ENCODE measurements at regions not wholly inside any gene's neighbourhood (a gene's known extent, or its start where the extent isn't known, plus 50 kb on each side); places are given as distances from the start of the nearest gene placed in this dataset.

DNA sequence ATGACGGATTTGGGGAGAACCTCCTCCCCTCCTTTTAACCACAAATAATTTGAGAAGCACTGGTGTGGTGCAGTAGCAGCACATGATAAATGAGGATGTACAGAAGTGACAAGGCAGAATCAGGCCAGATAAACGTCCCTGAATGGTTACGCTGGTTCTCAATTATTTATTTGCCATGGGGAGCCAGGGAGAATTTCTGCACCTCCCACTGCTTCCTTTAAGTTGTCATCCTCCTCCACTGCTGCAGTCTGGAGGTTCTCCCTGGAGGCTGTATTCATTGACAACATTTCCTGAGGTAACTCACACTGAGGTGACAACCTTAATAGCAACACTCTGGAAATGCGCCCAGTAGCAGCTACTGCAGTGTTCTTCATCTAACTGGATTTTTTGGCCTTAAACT lies 308.9 kb upstream of the SLITRK1 start:
- intact Hi-C loops (cut with DNase I), result no loop called here
- Histone ChIP-seq H3K4me3 (no peak overlapping the region), H3K9me3 (peaks cover 0 to 23% (median 0%) of the 10 kb centered on the region in 11 donors), H3K4me1 (no peaks in the 10 kb centered on the region), H3K27me3 (no peaks in the 10 kb centered on the region), H3K27ac (no peak overlapping the region), H3K36me3 (no peaks in the 10 kb centered on the region)
- ATAC-seq (no peak), DNase-seq (no peak)
- TF ChIP-seq, protein P1, sequence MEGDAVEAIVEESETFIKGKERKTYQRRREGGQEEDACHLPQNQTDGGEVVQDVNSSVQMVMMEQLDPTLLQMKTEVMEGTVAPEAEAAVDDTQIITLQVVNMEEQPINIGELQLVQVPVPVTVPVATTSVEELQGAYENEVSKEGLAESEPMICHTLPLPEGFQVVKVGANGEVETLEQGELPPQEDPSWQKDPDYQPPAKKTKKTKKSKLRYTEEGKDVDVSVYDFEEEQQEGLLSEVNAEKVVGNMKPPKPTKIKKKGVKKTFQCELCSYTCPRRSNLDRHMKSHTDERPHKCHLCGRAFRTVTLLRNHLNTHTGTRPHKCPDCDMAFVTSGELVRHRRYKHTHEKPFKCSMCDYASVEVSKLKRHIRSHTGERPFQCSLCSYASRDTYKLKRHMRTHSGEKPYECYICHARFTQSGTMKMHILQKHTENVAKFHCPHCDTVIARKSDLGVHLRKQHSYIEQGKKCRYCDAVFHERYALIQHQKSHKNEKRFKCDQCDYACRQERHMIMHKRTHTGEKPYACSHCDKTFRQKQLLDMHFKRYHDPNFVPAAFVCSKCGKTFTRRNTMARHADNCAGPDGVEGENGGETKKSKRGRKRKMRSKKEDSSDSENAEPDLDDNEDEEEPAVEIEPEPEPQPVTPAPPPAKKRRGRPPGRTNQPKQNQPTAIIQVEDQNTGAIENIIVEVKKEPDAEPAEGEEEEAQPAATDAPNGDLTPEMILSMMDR (IDR thresholded peaks at IDR 0.05), result no peak
- WGBS, 2 donors, result 58 to 61% methylated on average over 4 of the region's 4 CpGs

DNA sequence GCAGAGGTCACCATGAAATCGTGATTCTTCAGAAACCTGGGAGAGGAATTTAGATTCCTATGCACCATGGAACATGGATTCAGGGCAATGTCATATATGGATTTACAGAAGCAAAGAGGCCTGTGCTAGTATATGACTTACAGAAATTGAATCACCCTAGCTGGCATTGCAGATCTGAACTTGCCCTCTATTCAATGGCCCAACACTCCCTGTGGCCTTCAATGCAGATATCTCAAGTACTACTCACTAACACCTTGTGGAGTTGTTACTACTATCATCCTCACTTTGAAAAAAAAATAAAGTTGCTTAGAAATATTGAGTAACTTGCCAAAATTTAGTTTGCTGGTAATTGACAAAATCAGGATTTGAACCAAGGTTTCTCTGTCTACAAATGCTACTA lies 305.4 kb upstream of the SLITRK1 start:
- 81 to 86% methylated on average over 1 of the region's 1 CpG for WGBS, 2 donors
- TF ChIP-seq, protein P1 (IDR thresholded peaks at IDR 0.05), result no peak
- ATAC-seq (no peak), DNase-seq (no peak)
- intact Hi-C loops (cut with DNase I), result no loop called here
- H3K4me1 ChIP-seq, result no peaks in the 10 kb centered on the region
- H3K27me3 ChIP-seq, result no peaks in the 10 kb centered on the region
- no peaks in the 10 kb centered on the region for H3K36me3 ChIP-seq
- no peak overlapping the region for H3K4me3 ChIP-seq
- H3K27ac ChIP-seq, result no peak overlapping the region
- peaks cover 0 to 19% (median 0%) of the 10 kb centered on the region in 11 donors for H3K9me3 ChIP-seq

DNA sequence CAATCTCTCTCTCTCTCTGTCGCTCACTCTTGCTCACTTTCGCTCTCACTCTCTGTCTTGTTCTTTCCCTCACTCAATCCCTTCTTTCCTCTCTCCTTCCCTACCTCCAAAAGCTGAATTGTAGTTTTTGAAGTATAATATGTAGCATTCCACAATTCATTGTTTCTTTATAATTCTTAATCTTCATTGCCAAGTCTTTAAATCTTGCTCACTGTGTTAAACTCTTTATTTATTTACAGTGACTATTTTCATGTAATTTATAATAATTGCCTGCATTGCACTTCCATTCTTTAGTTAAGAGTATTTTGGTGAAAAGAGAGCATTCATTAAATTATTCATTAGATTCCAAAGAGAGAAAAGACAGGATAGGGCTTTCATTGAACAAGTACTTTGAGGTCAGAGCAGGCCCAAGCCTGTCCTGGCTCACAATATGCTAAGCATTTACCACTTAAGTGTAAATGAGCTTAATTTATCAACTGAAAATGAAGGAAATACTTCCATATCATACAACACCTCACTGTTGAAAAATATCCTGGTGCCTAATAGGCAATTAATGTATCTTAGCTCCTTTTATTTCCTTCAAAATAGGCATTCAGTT lies 257.4 kb upstream of the SLITRK1 start:
- intact Hi-C loops (cut with DNase I), result no loop called here
- TF ChIP-seq, protein P1 (IDR thresholded peaks at IDR 0.05), result no peak

GRCh38 chr13:84137292-84137691 lies 255.0 kb upstream of the SLITRK1 start:
- 78 to 82% methylated on average over 2 of the region's 2 CpGs for WGBS, 2 donors
- no peak for ATAC-seq

More for the DNA sequence above, 257.4 kb upstream of the SLITRK1 start:
- no peak overlapping the region for H3K27ac ChIP-seq
- no peak for DNase-seq
- no peaks in the 10 kb centered on the region for H3K27me3 ChIP-seq
- no peak overlapping the region for H3K4me3 ChIP-seq
- no peak for ATAC-seq
- WGBS, 2 donors, result 93 to 96% methylated on average over 2 of the region's 2 CpGs
- no peaks in the 10 kb centered on the region for H3K36me3 ChIP-seq
- H3K9me3 ChIP-seq, result peaks cover 0 to 3% (median 0%) of the 10 kb centered on the region in 11 donors
- no peaks in the 10 kb centered on the region for H3K4me1 ChIP-seq

More at GRCh38 chr13:84137292-84137691, 255.0 kb upstream of the SLITRK1 start:
- H3K4me1 ChIP-seq, result no peaks in the 10 kb centered on the region
- H3K4me3 ChIP-seq, result no peak overlapping the region
- peaks cover 0 to 3% (median 0%) of the 10 kb centered on the region in 11 donors for H3K9me3 ChIP-seq
- no peak for DNase-seq
- no peaks in the 10 kb centered on the region for H3K27me3 ChIP-seq
- H3K27ac ChIP-seq, result peak overlapping the region in 1 of 10 donors; percentile 71
- H3K36me3 ChIP-seq, result no peaks in the 10 kb centered on the region
- TF ChIP-seq, protein P1 (IDR thresholded peaks at IDR 0.05), result no peak
- intact Hi-C loops (cut with DNase I), result no loop called here
